Tibial nerve (tissue), 4 donors: ENCODE measurements at regions not wholly inside any gene's neighbourhood (a gene's known extent, or its start where the extent isn't known, plus 50 kb on each side); places are given as distances from the start of the nearest gene placed in this dataset.

Experiments used
- DNase-seq, 2 donors: peaks; one replicate each; pipeline ENCODE4 v3.0.0-alpha.2; 2019; ENCODE audit warnings: low spot score in 2 of 2
- H3K27ac ChIP-seq, 4 donors: fragments of 200-600 bp; sonication (generic) in 3 of 4; one replicate each; pipeline ENCODE4 v1.5.1; 2017 to 2019; ENCODE audit warnings: mild to moderate bottlenecking in 1 of 4
- H3K27me3 ChIP-seq, 2 donors: fragments of 200-600 bp; sonication (generic) in 1 of 2; one replicate each; pipeline versions ENCODE4 v1.5.1 to v1.6.0; 2017 to 2019
- H3K36me3 ChIP-seq, 3 donors: fragments of 200-600 bp; sonication (generic); one replicate each; pipeline ENCODE4 v1.5.1; 2018 to 2019
- H3K4me1 ChIP-seq, 4 donors: fragments of 200-600 bp; sonication (generic) in 3 of 4; one replicate each; pipeline ENCODE4 v1.5.1; 2017 to 2019
- H3K4me3 ChIP-seq, 4 donors: fragments of 200-600 bp; sonication (generic) in 3 of 4; one replicate each; pipeline ENCODE4 v1.5.1; 2017 to 2019; ENCODE audit warnings: mild to moderate bottlenecking in 1 of 4, moderate library complexity in 1 of 4
- H3K9me3 ChIP-seq, 4 donors: fragments of 200-600 bp; sonication (generic) in 3 of 4; one replicate each; pipeline ENCODE4 v1.5.1; 2017 to 2019
- CTCF ChIP-seq, 5 experiments: fragments of 200-600 bp in 3 of 5; fragments of 450-650 bp in 2 of 5; sonication (generic) in 3 of 5; IDR thresholded peaks; one replicate each; pipeline ENCODE4 v1.5.1; 2016 to 2019; ENCODE audit warnings: antibody characterized with exemption in 5 of 5, mild to moderate bottlenecking in 3 of 5, moderate library complexity in 2 of 5
- EP300 ChIP-seq, 2 donors: sonication (generic); formaldehyde crosslinking; IDR thresholded peaks; one replicate each; pipeline ENCODE4 v1.6.1; 2017; ENCODE audit warnings: antibody characterized with exemption in 2 of 2, mild to moderate bottlenecking in 1 of 2
- POLR2A ChIP-seq, 2 donors: fragments of 450-650 bp; IDR thresholded peaks; one replicate each; pipeline ENCODE4 v1.6.1; 2017; ENCODE audit warnings: antibody characterized with exemption in 2 of 2, mild to moderate bottlenecking in 2 of 2, moderate library complexity in 2 of 2
- WGBS, 2 donors: methylation state at CpG; one replicate each; pipeline ENCODE4 v1.1.5; 2018; 5-methylcytosine and 5-hydroxymethylcytosine counted together

GRCh38 chr3:43793648-43794372, 103.1 kb downstream of the ABHD5 start:
- H3K4me1 ChIP-seq, result no peaks in the 10 kb centered on the region
- no peaks in the 10 kb centered on the region for H3K36me3 ChIP-seq
- peaks cover 0 to 3% (median 0%) of the 10 kb centered on the region in 4 donors for H3K9me3 ChIP-seq
- DNase-seq, result no peak
- 80 to 81% methylated on average over 9 of the region's 9 CpGs for WGBS, 2 donors
- no peak overlapping the region for H3K27ac ChIP-seq
- no peaks in the 10 kb centered on the region for H3K27me3 ChIP-seq
- H3K4me3 ChIP-seq, result no peak overlapping the region
- TF ChIP-seq POLR2A (IDR thresholded peaks at IDR 0.05) (no peak), EP300 (IDR thresholded peaks at IDR 0.05) (no peak), CTCF (IDR thresholded peaks at IDR 0.05) (no peak)

- Histone ChIP-seq H3K4me3 (no peak overlapping the region), H3K4me1 (no peaks in the 10 kb centered on the region), H3K27me3 (no peaks in the 10 kb centered on the region), H3K9me3 (peaks cover 0 to 6% (median 0%) of the 10 kb centered on the region in 4 donors), H3K36me3 (no peaks in the 10 kb centered on the region), H3K27ac (no peak overlapping the region)
- 80 to 81% methylated on average over 1 of the region's 1 CpG for WGBS, 2 donors
- no peak for DNase-seq
- TF ChIP-seq CTCF (IDR thresholded peaks at IDR 0.05), result no peak
- no peak for TF ChIP-seq POLR2A (IDR thresholded peaks at IDR 0.05)
- no peak for TF ChIP-seq EP300 (IDR thresholded peaks at IDR 0.05)
Observed at GRCh38 chr3:43794776-43795175, 104.0 kb downstream of the ABHD5 start.

GRCh38 chr3:43795491-43795890, 104.8 kb downstream of the ABHD5 start:
- no peak for DNase-seq
- Histone ChIP-seq H3K27me3 (no peaks in the 10 kb centered on the region), H3K4me3 (no peak overlapping the region), H3K4me1 (no peaks in the 10 kb centered on the region), H3K27ac (no peak overlapping the region), H3K9me3 (peaks cover 0 to 6% (median 0%) of the 10 kb centered on the region in 4 donors), H3K36me3 (no peaks in the 10 kb centered on the region)
- no peak for TF ChIP-seq EP300 (IDR thresholded peaks at IDR 0.05)
- WGBS, 2 donors, result 71 to 77% methylated on average over 3 of the region's 3 CpGs

- DNase-seq, result no peak
- Histone ChIP-seq H3K4me3 (no peak overlapping the region), H3K36me3 (no peaks in the 10 kb centered on the region), H3K27me3 (no peaks in the 10 kb centered on the region), H3K9me3 (peaks cover 0 to 6% (median 0%) of the 10 kb centered on the region in 4 donors), H3K4me1 (no peaks in the 10 kb centered on the region), H3K27ac (no peak overlapping the region)
- WGBS, 2 donors, result 85 to 86% methylated on average over 7 of the region's 7 CpGs
- TF ChIP-seq EP300 (IDR thresholded peaks at IDR 0.05), result no peak
- no peak for TF ChIP-seq CTCF (IDR thresholded peaks at IDR 0.05)
- no peak for TF ChIP-seq POLR2A (IDR thresholded peaks at IDR 0.05)
Observed at GRCh38 chr3:43796041-43796596, 105.4 kb downstream of the ABHD5 start.

- Histone ChIP-seq H3K9me3 (peaks cover 0 to 11% (median 0%) of the 10 kb centered on the region in 4 donors), H3K27me3 (no peaks in the 10 kb centered on the region), H3K4me3 (no peak overlapping the region), H3K27ac (no peak overlapping the region), H3K36me3 (no peaks in the 10 kb centered on the region), H3K4me1 (no peaks in the 10 kb centered on the region)
- DNase-seq, result no peak
- TF ChIP-seq CTCF (IDR thresholded peaks at IDR 0.05), result no peak
- no peak for TF ChIP-seq EP300 (IDR thresholded peaks at IDR 0.05)
- TF ChIP-seq POLR2A (IDR thresholded peaks at IDR 0.05), result no peak
- 86 to 91% methylated on average over 5 of the region's 5 CpGs for WGBS, 2 donors
Observed at GRCh38 chr3:43797794-43798193, 107.1 kb downstream of the ABHD5 start.
